ENCODE measurements at regions not wholly inside any gene's neighbourhood (a gene's known extent, or its start where the extent isn't known, plus 50 kb on each side); places are given as distances from the start of the nearest gene placed in this dataset.
"Not testable (repeated sequence)": the region's sequence is repeated elsewhere in the genome, so short reads cannot be mapped to it uniquely, and the experiment has no call there.

DNA sequence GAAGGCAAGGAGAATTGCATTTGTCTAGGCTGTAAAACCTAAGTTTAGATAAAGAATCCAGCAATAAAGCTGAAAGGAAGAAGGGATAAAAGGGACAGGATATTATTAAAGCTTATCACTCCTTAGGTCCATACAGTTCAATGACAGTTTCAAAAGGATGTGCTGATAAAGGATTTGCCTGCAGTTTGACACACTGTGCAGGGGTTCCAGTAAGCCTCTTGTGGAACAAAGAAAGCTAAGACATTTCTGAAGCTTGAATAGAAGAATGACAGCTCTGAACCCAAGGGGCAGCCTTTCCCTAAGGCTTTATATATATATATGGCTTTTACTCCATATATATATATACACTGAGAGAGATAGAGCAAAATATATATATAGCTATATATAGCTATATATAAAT lies 276.8 kb upstream of the GRM3 start:
- no peak for DNase-seq

DNA sequence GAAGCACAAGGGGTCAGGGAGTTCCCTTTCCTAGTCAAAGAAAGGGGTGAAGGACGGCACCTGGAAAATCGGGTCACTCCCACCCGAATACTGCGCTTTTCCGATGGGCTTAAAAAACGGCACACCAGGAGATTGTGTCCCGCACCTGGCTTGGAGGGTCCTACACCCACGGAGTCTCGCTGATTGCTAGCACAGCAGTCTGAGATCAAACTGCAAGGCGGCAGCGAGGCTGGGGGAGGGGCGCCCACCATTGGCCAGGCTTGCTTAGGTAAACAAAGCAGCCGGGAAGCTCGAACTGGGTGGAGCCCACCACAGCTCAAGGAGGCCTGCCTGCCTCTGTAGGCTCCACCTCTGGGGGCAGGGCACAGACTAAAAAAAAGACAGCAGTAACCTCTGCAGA lies 303.3 kb upstream of the GRM3 start:
- DNase-seq, result not testable (repeated sequence)

DNA sequence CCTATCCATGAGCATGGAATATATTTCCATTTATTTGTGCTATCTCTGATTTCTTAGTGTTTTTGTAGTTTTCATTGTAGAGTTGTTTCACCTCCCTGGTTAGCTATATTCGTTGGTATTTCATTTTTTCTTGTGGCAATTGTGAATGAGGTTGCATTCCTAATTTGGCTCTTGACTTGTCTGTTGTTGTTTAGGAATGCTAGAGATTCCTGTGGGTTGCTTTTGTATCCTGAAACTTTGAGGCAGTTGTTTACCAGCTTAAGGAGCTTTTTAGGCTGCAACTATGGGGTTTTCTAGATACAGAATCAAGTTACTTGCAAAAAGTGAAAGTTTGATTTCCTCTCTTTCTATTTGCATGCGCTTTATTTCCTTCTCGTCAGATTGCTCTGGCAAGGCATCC lies 304.7 kb upstream of the GRM3 start:
- DNase-seq, result no peak

DNA sequence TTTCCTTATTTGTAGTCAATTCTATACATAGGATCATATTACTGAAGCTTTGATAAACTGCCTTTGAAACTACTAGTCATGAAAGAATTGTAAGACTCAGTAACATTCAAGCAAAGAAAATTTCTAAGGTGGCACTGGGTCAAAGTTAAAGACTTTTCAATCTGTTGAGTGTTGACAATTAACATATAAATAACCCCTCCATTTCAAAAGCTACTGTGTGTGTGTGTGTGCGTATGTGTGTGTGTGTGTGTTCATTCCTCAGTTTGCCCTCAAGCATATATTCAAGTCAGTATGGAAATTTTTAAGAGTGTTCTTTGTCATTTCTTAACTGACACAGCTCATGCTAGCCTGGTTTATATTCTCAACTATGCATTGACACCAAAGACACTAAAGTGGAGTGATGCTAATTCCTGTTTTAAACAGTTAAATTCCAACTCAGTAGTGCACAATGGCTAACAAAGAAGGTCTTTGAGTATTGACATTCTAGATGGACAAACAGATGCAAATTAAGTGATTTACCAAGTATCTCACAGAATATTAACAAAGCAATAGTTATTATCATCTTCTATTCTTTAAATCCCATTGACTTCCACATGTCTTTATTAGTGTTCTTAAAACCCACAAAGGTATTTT lies 314.8 kb upstream of the GRM3 start:
- DNase-seq, result no peak

DNA sequence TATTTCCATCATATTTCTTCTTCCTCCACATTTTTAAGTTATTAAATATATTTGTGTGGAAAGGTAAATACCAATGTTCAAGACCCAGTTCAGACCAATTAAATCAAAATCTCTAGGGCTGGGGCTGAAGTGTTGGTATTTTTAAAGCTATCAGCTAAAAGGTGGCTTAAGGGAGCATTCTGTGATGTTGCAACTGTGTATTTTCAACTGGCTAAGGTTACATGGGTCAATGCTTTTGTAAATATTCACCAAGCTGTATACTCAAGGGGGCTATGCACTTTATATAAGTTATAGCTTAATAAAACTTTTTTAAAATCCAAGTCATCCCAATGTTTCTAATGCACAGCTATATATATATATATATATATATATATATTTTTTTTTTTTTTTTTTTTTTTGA lies 316.9 kb upstream of the GRM3 start:
- DNase-seq, result no peak

DNA sequence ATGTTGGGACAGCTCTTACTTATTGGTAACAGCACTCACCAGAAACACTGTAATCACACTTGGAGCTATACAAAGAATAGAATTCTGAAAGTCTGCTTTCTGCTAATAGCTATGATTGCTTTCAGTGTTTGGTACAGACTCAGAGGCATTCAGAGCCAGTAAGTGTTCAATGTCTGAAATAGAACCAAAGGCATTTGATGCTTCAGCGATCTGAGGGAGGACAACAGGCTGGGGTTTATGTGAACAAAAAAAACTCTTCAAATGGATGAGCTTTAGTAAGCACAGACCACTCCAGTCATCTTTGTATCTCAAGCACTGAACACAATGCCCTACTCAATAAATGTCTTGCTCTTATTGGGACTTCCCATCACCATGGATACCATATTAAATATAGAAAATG lies 322.8 kb upstream of the GRM3 start:
- no peak for DNase-seq

DNA sequence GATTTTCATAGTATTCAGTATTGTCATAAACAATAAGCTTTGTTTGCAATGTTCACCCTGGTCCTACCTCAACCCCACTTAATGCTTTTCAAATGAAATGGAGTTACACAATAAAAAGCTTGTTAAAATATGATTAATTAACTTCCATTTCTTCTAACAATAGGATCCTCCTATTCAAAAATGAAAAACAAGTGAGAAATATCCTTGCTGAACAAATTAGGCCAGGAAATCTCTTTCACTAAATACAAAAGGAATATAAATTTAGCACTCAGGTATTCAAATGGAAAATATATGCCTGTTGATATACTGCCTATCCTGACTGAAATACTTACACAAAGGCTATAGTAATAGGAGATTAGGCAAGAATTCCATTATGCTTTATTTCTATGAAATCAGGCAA lies 323.4 kb upstream of the GRM3 start:
- DNase-seq, result no peak

DNA sequence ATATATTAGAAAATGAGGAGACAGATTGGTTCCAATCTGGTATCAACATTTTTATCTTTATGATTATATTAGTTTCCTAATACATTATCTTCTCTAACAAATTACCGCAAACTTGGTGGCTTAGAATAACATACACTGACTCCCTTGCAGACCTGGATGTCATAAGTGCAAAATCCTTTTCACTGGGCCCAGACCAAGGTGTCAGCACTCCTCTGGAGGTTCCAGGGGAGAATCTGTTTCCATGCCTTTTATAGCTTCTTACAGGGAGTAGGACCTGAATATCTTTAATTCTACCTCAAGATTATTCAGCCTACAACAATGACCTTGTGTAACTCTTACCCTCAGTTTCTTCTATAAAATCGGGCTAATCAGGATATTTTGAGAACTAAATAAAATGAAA lies 329.9 kb upstream of the GRM3 start:
- DNase-seq, result no peak

DNA sequence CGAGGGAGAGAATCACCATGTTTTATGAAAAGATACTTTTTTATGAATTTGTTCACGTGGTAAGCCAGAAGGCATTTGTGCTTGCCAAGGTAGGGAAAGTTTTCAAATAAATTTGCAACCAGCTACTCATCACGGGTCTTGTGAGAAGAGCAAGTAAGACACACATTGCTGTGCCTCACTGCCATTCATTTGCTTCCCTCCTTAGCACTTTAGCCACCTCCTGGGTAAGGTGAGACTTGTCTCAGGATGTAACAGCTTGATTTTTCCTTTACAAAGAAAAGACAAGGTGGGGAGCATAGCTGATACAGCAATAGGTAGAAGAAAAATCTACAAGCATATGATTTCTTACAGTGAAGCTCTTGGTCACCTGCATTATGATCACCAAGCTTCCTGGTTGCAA lies 342.4 kb upstream of the GRM3 start:
- DNase-seq, result no peak

DNA sequence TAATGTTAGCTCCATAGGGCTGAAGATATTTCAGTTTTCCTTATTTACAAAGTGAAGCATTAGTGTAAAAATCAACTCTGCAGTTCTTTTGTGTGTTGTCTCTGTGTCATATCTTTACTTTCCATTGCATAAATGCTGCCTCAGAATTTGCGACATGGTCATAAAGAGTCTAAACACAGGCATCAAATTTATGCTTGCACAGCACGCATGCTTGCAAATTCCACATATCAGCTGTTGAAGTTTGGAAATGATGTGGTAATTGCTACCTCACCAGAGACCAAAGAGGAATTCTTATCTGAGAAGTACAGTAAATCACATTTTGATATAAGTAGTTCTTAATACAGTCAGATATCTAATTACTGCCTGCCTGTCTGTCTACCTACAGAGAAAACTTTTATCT lies 348.2 kb upstream of the GRM3 start:
- no peak for DNase-seq

DNA sequence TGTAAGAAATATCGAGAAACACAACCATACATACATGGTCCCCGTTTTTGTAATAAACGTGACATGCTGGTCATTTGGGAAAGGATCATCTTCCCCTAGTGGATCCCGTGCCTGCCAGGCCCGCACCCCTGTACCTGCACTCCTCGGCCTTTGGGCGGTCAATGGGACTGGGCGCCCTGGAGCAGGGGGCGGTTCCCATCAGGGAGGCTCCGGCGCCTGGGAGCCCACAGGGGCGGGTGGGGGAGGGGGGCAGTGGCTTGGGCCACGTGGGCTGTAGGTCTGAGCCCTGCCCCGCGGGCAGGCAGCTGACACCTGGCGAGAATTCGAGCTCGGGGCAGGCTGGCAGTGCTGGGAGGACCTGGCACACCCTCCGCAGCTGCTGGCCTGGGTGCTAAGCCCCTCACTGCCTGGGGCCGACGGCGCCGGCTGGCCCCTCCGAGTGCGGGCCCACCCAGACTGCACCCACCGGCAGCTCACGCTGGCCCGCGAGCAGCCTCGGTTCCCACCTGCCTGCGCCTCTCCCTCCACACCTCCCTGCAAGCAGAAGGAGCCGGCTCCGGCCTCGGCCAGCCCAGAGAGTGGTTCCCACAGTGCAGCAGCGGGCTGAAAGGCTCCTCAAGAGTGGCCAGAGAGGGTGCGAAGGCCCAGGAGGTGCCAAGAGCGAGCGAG lies 361.6 kb upstream of the GRM3 start:
- DNase-seq, result no peak

DNA sequence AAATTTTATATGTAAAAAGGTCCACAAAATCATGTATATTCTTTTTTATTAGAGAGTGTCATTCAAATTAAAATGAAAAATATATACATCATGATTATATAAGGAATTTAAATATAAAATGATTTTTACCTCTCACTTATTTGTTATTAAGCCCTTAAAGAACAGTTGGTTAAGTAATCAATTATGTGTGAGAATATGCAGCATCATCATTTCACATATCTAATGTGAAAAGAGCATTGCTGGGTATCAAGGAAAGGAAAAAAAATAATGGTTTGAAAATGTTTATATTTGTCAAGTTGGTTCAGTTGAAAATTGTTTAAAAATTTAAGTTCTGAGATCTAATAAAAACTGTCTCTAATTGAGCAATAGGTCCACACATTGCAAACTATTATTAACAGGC lies 363.6 kb upstream of the GRM3 start:
- DNase-seq, result no peak

DNA sequence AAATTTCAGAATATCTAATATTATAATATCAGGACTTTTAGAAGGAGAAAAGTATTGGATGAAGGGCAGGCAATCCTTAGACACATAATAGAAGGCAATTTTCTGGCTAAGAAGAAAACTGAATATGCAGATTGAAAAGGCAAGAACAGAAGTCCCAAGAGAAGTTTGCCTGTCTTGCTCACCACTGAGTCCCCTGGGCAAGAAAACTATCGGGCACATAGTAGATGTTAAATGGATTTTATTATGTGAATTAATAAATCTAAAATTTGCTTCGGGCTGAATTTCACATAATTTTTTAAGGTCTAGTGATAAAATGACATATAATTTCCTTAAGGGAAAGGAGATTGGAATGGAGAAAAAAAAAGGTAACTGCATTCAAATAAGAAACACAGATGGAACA lies 380.9 kb upstream of the GRM3 start:
- DNase-seq, result no peak

DNA sequence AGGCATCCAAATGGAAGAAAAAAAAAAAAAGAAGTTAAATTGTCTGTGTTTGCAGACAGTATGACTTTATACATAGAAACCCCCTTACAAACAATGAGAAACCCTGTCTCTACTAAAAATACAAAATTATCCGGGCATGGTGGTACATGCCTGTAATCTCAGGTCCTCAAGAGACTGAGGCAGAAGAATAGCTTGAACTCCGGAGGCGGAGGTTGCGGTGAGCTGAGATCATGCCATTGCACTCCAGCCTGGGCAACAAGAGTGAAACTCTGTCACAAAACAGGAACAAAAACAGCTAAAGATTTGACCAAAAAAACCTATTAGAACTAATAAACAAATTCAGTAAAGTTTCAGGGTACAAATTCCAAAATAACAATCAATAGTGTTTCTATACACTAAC lies 385.8 kb upstream of the GRM3 start:
- no peak for DNase-seq

DNA sequence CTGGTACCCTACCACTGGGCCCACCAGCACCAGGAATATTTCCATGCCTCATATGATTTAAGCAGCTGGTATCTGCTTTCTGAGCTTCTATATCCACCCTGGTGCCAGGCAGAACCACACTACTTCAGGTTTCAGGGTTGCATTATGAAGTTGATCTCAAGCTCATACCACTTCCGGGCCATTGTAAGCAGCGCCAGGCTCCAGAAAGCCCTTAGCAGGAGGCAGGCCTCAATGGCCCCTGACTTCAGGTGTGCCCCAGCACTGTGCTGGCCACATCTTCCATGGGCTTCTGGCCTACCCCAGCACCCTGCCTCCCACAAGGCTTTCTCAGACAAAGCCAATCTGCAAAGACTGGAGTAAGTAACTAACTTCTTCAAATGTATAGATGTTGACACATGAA lies 391.3 kb upstream of the GRM3 start:
- no peak for DNase-seq

DNA sequence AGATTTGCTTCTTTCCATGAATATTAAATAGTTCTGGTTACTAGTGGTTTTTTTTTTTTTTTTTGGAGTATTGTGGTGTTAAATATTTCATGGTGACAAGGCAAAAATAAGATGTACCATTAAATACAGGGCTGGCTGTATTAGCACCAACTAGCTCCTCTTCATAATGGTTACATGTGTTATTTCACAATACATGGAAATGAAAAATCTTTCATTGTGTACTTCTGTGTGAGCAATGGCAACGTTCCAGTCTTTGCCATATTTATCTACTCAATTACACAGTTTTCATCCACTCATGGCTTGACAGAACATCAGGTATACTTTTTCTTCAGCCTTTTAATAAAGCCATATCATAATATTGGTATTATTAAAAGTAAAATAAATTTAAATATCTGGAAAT lies 394.7 kb upstream of the GRM3 start:
- no peak for DNase-seq

DNA sequence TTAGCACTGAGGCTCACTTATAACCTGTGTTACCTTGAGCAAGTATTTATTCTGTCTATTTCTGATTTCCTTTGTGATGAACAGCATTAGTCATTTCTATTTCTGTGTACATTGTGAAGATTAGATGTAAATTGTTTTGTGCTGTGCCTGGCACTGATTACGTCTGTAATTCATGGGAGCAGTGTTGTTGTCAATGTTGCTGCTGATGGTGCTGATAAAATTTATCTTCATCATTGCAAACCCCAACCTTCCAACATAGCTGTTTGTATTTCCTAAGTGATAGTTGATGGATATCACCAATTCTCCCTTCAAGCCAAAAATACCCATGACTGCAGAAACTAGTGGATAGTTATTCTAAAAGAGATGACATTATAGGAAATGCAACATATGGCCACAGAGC lies 400.5 kb upstream of the GRM3 start:
- no peak for DNase-seq

DNA sequence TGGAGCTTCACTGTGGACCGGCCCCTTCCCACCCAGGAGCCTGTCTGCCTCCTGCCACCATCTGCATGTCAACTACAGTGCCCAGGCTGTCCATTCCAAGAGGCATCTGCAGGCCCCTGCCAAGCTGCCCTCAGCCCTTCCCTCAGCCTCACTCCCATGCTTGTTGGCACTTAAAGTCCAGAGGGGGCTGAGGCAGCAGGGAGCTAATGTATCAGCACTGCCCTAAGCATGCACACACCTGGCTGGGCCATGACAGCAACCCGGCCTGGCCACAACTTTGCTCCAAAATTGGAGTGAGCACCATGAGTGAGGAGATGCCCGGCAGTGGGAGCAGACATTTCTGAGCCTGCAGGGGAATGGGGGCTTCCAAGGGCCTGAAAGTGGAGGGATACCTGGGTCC lies 417.5 kb upstream of the GRM3 start:
- no peak for DNase-seq

DNA sequence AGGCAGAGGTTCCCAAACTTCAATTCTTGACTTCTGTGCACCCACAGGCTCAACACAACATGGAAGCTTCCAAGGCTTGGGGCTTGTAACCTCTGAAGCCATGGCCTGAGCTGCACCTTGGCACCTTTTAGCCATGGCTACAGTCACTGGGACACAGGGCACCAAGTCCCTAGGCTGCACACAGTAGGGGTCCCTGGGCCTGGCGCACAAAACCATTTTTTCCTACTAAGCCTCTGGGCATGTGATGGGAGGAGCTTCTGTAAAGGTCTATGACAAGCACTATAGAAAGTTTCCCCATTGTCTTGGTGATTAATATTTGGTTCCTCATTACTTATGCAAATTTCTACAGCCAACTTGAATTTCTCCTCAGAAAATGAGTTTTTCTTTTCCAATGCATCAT lies 420.9 kb upstream of the GRM3 start:
- DNase-seq, result no peak

DNA sequence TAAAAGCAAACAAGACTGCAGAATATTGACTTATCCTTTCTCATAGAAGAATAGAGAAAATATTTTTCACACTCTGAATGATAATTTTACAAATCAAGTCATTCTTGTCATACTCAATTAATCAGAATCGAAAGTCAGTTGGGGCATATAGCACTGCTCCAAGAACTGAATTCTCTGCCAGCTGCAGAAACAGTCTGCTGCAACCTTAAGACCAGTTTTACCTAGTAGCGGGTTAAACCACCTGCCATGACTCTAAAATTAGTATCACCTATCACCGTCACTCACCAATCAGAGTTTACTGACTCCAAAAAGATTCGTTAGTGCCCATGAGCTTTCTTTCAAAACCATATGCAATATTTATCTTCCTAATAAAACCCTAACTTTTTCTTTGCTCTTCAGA lies 429.0 kb upstream of the GRM3 start:
- no peak for DNase-seq

DNA sequence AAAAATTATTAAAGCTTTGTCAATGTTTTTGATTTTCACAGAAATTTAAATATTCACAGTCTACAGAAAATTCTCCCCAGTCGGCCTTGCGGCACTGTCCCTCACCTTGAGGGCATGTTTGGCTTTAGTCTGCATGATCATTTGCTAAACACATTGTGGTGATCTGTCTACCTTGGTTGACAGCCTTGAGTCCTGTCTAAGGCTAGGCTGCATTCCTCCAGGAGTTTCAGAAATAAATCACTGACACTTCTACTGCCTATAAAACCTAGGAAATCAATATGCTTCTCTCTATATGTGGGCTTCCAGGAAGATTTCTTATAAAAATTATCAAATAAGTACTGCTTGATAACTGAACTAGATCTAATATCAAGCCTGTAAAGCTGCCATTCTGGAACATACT lies 430.7 kb upstream of the GRM3 start:
- no peak for DNase-seq

DNA sequence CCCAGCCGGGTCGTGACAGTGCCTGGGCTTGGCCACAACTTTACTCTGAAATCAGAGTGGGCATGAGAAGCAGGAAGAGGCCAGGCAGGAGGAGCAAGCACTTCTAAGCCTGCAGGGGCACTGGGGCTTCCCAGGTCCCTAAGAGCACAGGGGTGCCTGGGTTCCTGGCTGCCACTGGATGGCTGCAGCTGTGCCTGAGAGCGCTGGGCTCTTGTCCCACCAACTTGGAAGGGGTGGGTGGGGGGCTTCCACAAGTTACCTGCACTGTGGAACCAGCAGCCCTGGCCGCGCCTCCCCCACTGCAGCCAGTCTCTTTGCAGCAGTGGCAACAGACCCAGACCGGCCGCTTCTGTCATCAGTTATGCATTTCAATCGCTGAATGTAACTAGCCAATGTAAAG lies 434.7 kb upstream of the GRM3 start:
- no peak for DNase-seq

DNA sequence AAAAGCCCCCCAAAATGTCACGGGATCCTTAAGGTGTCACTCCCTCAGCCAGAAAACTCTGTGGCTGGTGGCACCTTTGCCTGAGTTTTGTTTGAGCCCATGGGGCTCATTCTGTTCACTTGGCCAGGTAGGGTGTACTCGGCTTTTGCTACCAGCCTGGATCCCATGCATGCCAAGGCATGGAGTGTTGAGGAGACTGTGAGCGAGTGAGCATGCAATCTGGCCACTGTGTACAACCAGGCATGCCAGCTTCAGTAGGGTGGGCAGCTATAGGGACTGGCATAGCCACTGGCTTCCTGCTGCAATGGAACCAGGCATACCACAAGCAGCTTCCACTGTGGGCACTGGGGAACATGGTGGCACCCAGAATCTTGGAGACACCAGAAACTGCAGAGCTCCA lies 436.0 kb upstream of the GRM3 start:
- no peak for DNase-seq

DNA sequence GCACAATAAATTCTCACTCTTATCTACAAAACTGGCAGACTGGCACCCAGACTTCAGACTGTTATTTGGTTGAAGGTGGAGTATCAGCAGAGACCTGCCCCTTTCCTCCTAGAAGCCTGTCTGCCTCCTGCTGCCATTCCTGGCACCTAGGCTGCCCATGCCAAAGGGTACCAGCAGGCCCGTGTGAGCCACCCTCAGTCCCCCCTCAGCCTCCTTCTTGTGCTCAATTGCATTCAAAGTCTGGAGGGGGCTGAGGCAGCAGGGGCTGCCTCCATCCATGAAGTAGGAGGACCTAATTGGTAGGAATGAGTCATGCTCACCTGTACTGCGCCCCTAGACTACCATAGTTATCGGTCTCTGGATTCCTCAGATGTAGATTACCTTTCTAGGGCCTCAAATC lies 440.9 kb upstream of the GRM3 start:
- DNase-seq, result no peak

DNA sequence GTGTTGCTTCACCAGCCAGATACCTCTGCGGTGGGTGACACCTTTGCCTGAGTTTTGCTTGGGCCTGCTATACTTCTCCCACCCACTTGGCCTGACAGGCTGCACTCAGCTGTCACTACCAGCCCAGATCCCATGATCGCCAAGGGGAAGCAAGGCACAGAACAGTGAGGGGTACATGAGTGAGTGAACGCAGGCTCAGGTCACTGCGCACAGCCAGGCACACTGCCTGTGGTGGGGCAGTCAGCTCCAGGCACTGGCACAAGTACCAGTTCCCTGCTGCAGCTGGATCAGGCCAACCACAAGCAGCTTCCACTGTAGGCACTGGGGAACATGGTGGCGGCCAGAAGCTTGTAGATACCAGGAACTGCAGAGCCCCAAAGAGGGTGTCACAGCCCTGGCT lies 441.9 kb upstream of the GRM3 start:
- no peak for DNase-seq
